ENCODE measurements at regions not wholly inside any gene's neighbourhood (a gene's known extent, or its start where the extent isn't known, plus 50 kb on each side); places are given as distances from the start of the nearest gene placed in this dataset.

GRCh38 chr4:35975617-35976355, 268.5 kb downstream of the ARAP2 start:
- H3K23ac ChIP-seq (ENCODE audit: low read length in 2 of 2) = no peak overlapping the region
- no peaks in the 10 kb centered on the region for H3K27me3 ChIP-seq (ENCODE audit: control insufficient read depth in 1 of 2, insufficient read depth in 1 of 2, low read length in 2 of 2)
- no peak overlapping the region for H3K9ac ChIP-seq (ENCODE audit: low read length)
- H3K4me1 ChIP-seq (ENCODE audit: control insufficient read depth, insufficient read depth, low read depth, low read length) = no peaks in the 10 kb centered on the region
- no peak overlapping the region for H2AFZ ChIP-seq (ENCODE audit: low read depth, low read length)
- no peak overlapping the region for H4K91ac ChIP-seq (ENCODE audit: low read length)
- H3K36me3 ChIP-seq (ENCODE audit: control insufficient read depth in 1 of 2, insufficient read depth in 2 of 2, low read depth in 1 of 2, low read length in 2 of 2) = no peaks in the 10 kb centered on the region
- DNase-seq = no peak
- no peak overlapping the region for H2AK5ac ChIP-seq (ENCODE audit: low read length, severe bottlenecking)
- no peak overlapping the region for H2BK15ac ChIP-seq (ENCODE audit: low read depth, poor library complexity, severe bottlenecking)
- H2BK12ac ChIP-seq (ENCODE audit: low read length in 2 of 2) = no peak overlapping the region
- H3K18ac ChIP-seq (ENCODE audit: low read depth in 1 of 2, low read length in 2 of 2) = no peak overlapping the region
- 68% methylated on average over 3 of the region's 4 CpGs for WGBS
- no peak overlapping the region for H3K27ac ChIP-seq (ENCODE audit: low read length, poor library complexity, severe bottlenecking)
- H3K79me1 ChIP-seq (replicated peaks; ENCODE audit: low read length, poor library complexity, severe bottlenecking) = no peaks in the 10 kb centered on the region
- no peak overlapping the region for H3K4ac ChIP-seq (ENCODE audit: low read depth in 1 of 2, low read length in 2 of 2)
- H3K4me3 ChIP-seq (ENCODE audit: insufficient read depth in 1 of 2, low read depth in 1 of 2, low read length in 2 of 2) = no peak overlapping the region
- H3K4me2 ChIP-seq (ENCODE audit: low read length, poor library complexity, severe bottlenecking) = no peak overlapping the region
- H2BK5ac ChIP-seq (ENCODE audit: low read depth, low read length, poor library complexity, severe bottlenecking) = no peak overlapping the region
- no peaks in the 10 kb centered on the region for H3K9me3 ChIP-seq (ENCODE audit: control insufficient read depth, low read length)
- H3K14ac ChIP-seq (ENCODE audit: low read length in 2 of 2) = no peak overlapping the region
- H2BK120ac ChIP-seq (ENCODE audit: low read depth, low read length) = no peak overlapping the region
- H4K8ac ChIP-seq (ENCODE audit: low read length) = no peak overlapping the region

- Histone ChIP-seq H3K14ac (ENCODE audit: low read length in 2 of 2) (no peak overlapping the region), H3K9ac (ENCODE audit: low read length) (no peak overlapping the region), H4K91ac (ENCODE audit: low read length) (no peak overlapping the region), H2AK5ac (ENCODE audit: low read length, severe bottlenecking) (no peak overlapping the region), H2BK5ac (ENCODE audit: low read depth, low read length, poor library complexity, severe bottlenecking) (no peak overlapping the region), H4K8ac (ENCODE audit: low read length) (no peak overlapping the region), H3K9me3 (ENCODE audit: control insufficient read depth, low read length) (no peaks in the 10 kb centered on the region), H3K23ac (ENCODE audit: low read length in 2 of 2) (no peak overlapping the region), H3K18ac (ENCODE audit: low read depth in 1 of 2, low read length in 2 of 2) (no peak overlapping the region), H3K27me3 (ENCODE audit: control insufficient read depth in 1 of 2, insufficient read depth in 1 of 2, low read length in 2 of 2) (no peaks in the 10 kb centered on the region), H3K4me1 (ENCODE audit: control insufficient read depth, insufficient read depth, low read depth, low read length) (no peaks in the 10 kb centered on the region), H3K36me3 (ENCODE audit: control insufficient read depth in 1 of 2, insufficient read depth in 2 of 2, low read depth in 1 of 2, low read length in 2 of 2) (no peaks in the 10 kb centered on the region), H2AFZ (ENCODE audit: low read depth, low read length) (no peak overlapping the region), H3K4me2 (ENCODE audit: low read length, poor library complexity, severe bottlenecking) (no peak overlapping the region), H3K79me1 (replicated peaks; ENCODE audit: low read length, poor library complexity, severe bottlenecking) (no peaks in the 10 kb centered on the region), H2BK12ac (ENCODE audit: low read length in 2 of 2) (no peak overlapping the region), H3K4me3 (ENCODE audit: insufficient read depth in 1 of 2, low read depth in 1 of 2, low read length in 2 of 2) (no peak overlapping the region), H2BK15ac (ENCODE audit: low read depth, poor library complexity, severe bottlenecking) (no peak overlapping the region), H3K27ac (ENCODE audit: low read length, poor library complexity, severe bottlenecking) (no peak overlapping the region), H3K4ac (ENCODE audit: low read depth in 1 of 2, low read length in 2 of 2) (no peak overlapping the region), H2BK120ac (ENCODE audit: low read depth, low read length) (no peak overlapping the region)
- no peak for DNase-seq
These were observed 265.8 kb downstream of the ARAP2 start for GRCh38 chr4:35978551-35978950.

- Histone ChIP-seq H3K9ac (ENCODE audit: low read length) (no peak overlapping the region), H3K27me3 (ENCODE audit: control insufficient read depth in 1 of 2, insufficient read depth in 1 of 2, low read length in 2 of 2) (no peaks in the 10 kb centered on the region)
These were observed 262.0 kb downstream of the ARAP2 start for GRCh38 chr4:35982318-35982717.

GRCh38 chr4:35986537-35986936, 257.8 kb downstream of the ARAP2 start:
- no peak overlapping the region for H3K4ac ChIP-seq (ENCODE audit: low read depth in 1 of 2, low read length in 2 of 2)
- no peak overlapping the region for H3K27ac ChIP-seq (ENCODE audit: low read length, poor library complexity, severe bottlenecking)
- no peak overlapping the region for H4K8ac ChIP-seq (ENCODE audit: low read length)
- H2AK5ac ChIP-seq (ENCODE audit: low read length, severe bottlenecking) = no peak overlapping the region
- no peak overlapping the region for H4K91ac ChIP-seq (ENCODE audit: low read length)
- H3K79me1 ChIP-seq (replicated peaks; ENCODE audit: low read length, poor library complexity, severe bottlenecking) = no peaks in the 10 kb centered on the region
- no peak overlapping the region for H2BK15ac ChIP-seq (ENCODE audit: low read depth, poor library complexity, severe bottlenecking)
- no peak overlapping the region for H3K18ac ChIP-seq (ENCODE audit: low read depth in 1 of 2, low read length in 2 of 2)
- no peaks in the 10 kb centered on the region for H3K36me3 ChIP-seq (ENCODE audit: control insufficient read depth in 1 of 2, insufficient read depth in 2 of 2, low read depth in 1 of 2, low read length in 2 of 2)
- no peak for DNase-seq
- H3K4me3 ChIP-seq (ENCODE audit: insufficient read depth in 1 of 2, low read depth in 1 of 2, low read length in 2 of 2) = no peak overlapping the region
- peaks cover 3% of the 10 kb centered on the region for H3K9me3 ChIP-seq (ENCODE audit: control insufficient read depth, low read length)
- H2BK5ac ChIP-seq (ENCODE audit: low read depth, low read length, poor library complexity, severe bottlenecking) = no peak overlapping the region
- no peaks in the 10 kb centered on the region for H3K27me3 ChIP-seq (ENCODE audit: control insufficient read depth in 1 of 2, insufficient read depth in 1 of 2, low read length in 2 of 2)
- no peak overlapping the region for H3K9ac ChIP-seq (ENCODE audit: low read length)
- H2BK12ac ChIP-seq (ENCODE audit: low read length in 2 of 2) = no peak overlapping the region
- H3K4me2 ChIP-seq (ENCODE audit: low read length, poor library complexity, severe bottlenecking) = no peak overlapping the region
- no CpG with 5 or more reads among the region's 1 CpG for WGBS
- H3K23ac ChIP-seq (ENCODE audit: low read length in 2 of 2) = no peak overlapping the region
- no peak overlapping the region for H3K14ac ChIP-seq (ENCODE audit: low read length in 2 of 2)
- no peak overlapping the region for H2AFZ ChIP-seq (ENCODE audit: low read depth, low read length)
- no peaks in the 10 kb centered on the region for H3K4me1 ChIP-seq (ENCODE audit: control insufficient read depth, insufficient read depth, low read depth, low read length)
- no peak overlapping the region for H2BK120ac ChIP-seq (ENCODE audit: low read depth, low read length)

More at GRCh38 chr4:35982318-35982717, 262.0 kb downstream of the ARAP2 start:
- H3K79me1 ChIP-seq (replicated peaks; ENCODE audit: low read length, poor library complexity, severe bottlenecking) = no peaks in the 10 kb centered on the region
- H2BK120ac ChIP-seq (ENCODE audit: low read depth, low read length) = no peak overlapping the region
- no peak overlapping the region for H2AFZ ChIP-seq (ENCODE audit: low read depth, low read length)
- peaks cover 3% of the 10 kb centered on the region for H3K9me3 ChIP-seq (ENCODE audit: control insufficient read depth, low read length)
- no peak overlapping the region for H3K23ac ChIP-seq (ENCODE audit: low read length in 2 of 2)
- no peak overlapping the region for H2BK12ac ChIP-seq (ENCODE audit: low read length in 2 of 2)
- H2BK5ac ChIP-seq (ENCODE audit: low read depth, low read length, poor library complexity, severe bottlenecking) = no peak overlapping the region
- DNase-seq = no peak
- H3K36me3 ChIP-seq (ENCODE audit: control insufficient read depth in 1 of 2, insufficient read depth in 2 of 2, low read depth in 1 of 2, low read length in 2 of 2) = no peaks in the 10 kb centered on the region
- no peak overlapping the region for H3K14ac ChIP-seq (ENCODE audit: low read length in 2 of 2)
- H3K18ac ChIP-seq (ENCODE audit: low read depth in 1 of 2, low read length in 2 of 2) = no peak overlapping the region
- no peak overlapping the region for H4K91ac ChIP-seq (ENCODE audit: low read length)
- WGBS = 79% methylated on average over 1 of the region's 1 CpG
- no peak overlapping the region for H3K27ac ChIP-seq (ENCODE audit: low read length, poor library complexity, severe bottlenecking)
- H3K4ac ChIP-seq (ENCODE audit: low read depth in 1 of 2, low read length in 2 of 2) = no peak overlapping the region
- no peak overlapping the region for H2AK5ac ChIP-seq (ENCODE audit: low read length, severe bottlenecking)
- H3K4me1 ChIP-seq (ENCODE audit: control insufficient read depth, insufficient read depth, low read depth, low read length) = no peaks in the 10 kb centered on the region
- no peak overlapping the region for H3K4me2 ChIP-seq (ENCODE audit: low read length, poor library complexity, severe bottlenecking)
- H2BK15ac ChIP-seq (ENCODE audit: low read depth, poor library complexity, severe bottlenecking) = no peak overlapping the region
- H3K4me3 ChIP-seq (ENCODE audit: insufficient read depth in 1 of 2, low read depth in 1 of 2, low read length in 2 of 2) = no peak overlapping the region
- no peak overlapping the region for H4K8ac ChIP-seq (ENCODE audit: low read length)
